Right hindlimb (tissue), 1 donor: ENCODE measurements at regions not wholly inside any gene's neighbourhood (a gene's known extent, or its start where the extent isn't known, plus 50 kb on each side); places are given as distances from the start of the nearest gene placed in this dataset.
"Not testable (repeated sequence)": the region's sequence is repeated elsewhere in the genome, so short reads cannot be mapped to it uniquely, and the experiment has no call there.

Source experiments
- DNase-seq: peaks from one replicate; pipeline ENCODE4 v3.0.0-alpha.2; 2018

GRCh38 chr4:27894951-27895350 is 1034.3 kb downstream of the STIM2 start:
- DNase-seq, result no peak

- no peak for DNase-seq
Observed at GRCh38 chr4:27908356-27908755, 1047.7 kb downstream of the STIM2 start.

- DNase-seq, result no peak
Observed at GRCh38 chr4:27910227-27910626, 1049.6 kb downstream of the STIM2 start.

GRCh38 chr4:27911047-27911446 is 1050.4 kb downstream of the STIM2 start:
- no peak for DNase-seq

GRCh38 chr4:27913738-27914137 is 1053.1 kb downstream of the STIM2 start:
- no peak for DNase-seq

- no peak for DNase-seq
Observed at GRCh38 chr4:27915822-27916221, 1055.2 kb downstream of the STIM2 start.

- DNase-seq, result no peak
Observed at GRCh38 chr4:27916452-27917184, 1056.0 kb downstream of the STIM2 start.

- no peak for DNase-seq
Observed at GRCh38 chr4:27917381-27917780, 1056.7 kb downstream of the STIM2 start.

- no peak for DNase-seq
Observed at GRCh38 chr4:27921231-27921630, 1060.6 kb downstream of the STIM2 start.

- DNase-seq, result no peak
Observed at GRCh38 chr4:27928761-27929540, 1068.3 kb downstream of the STIM2 start.

GRCh38 chr4:27930291-27930690 is 1069.7 kb downstream of the STIM2 start:
- no peak for DNase-seq

- no peak for DNase-seq
Observed at GRCh38 chr4:27930976-27931375, 1070.3 kb downstream of the STIM2 start.

GRCh38 chr4:27931584-27931983 is 1070.9 kb downstream of the STIM2 start:
- no peak for DNase-seq

- DNase-seq, result no peak
Observed at GRCh38 chr4:27934871-27935270, 1074.2 kb downstream of the STIM2 start.

- no peak for DNase-seq
Observed at GRCh38 chr4:27946799-27947198, 1086.2 kb downstream of the STIM2 start.

- no peak for DNase-seq
Observed at GRCh38 chr4:27947302-27947701, 1086.7 kb downstream of the STIM2 start.

- no peak for DNase-seq
Observed at GRCh38 chr4:27964095-27964494, 1103.5 kb downstream of the STIM2 start.

- DNase-seq, result no peak
Observed at GRCh38 chr4:27966664-27967063, 1106.0 kb downstream of the STIM2 start.

GRCh38 chr4:27973056-27973455 is 1112.4 kb downstream of the STIM2 start:
- DNase-seq, result no peak

- DNase-seq, result no peak
Observed at GRCh38 chr4:27973700-27974099, 1113.1 kb downstream of the STIM2 start.

- DNase-seq, result no peak
Observed at GRCh38 chr4:27974339-27974738, 1113.7 kb downstream of the STIM2 start.

- not testable (repeated sequence) for DNase-seq
Observed at GRCh38 chr4:27974881-27975280, 1114.2 kb downstream of the STIM2 start.

- not testable (repeated sequence) for DNase-seq
Observed at GRCh38 chr4:27978427-27979109, 1117.9 kb downstream of the STIM2 start.

GRCh38 chr4:27985522-27985921 is 1124.9 kb downstream of the STIM2 start:
- DNase-seq, result no peak
